RKO (cell line): ENCODE measurements at regions not wholly inside any gene's neighbourhood (a gene's known extent, or its start where the extent isn't known, plus 50 kb on each side); places are given as distances from the start of the nearest gene placed in this dataset.

Experiments used
- DNase-seq: peaks from one replicate; pipeline ENCODE4 v3.0.0-alpha.2; 2016; ENCODE audit warnings: low spot score

- DNase-seq: no peak
These were observed 52.0 kb upstream of the GRAMD1B start for GRCh38 chr11:123378096-123378495.

GRCh38 chr11:123377355-123377754 is 52.7 kb upstream of the GRAMD1B start:
- DNase-seq: no peak

GRCh38 chr11:123375832-123376231 is 54.2 kb upstream of the GRAMD1B start:
- DNase-seq: no peak

- no peak for DNase-seq
These were observed 55.5 kb upstream of the GRAMD1B start for GRCh38 chr11:123374622-123374968.

GRCh38 chr11:123373754-123374621 is 56.1 kb upstream of the GRAMD1B start:
- no peak for DNase-seq

- DNase-seq: no peak
These were observed 58.4 kb upstream of the GRAMD1B start for GRCh38 chr11:123371506-123372297.

- no peak for DNase-seq
These were observed 63.1 kb upstream of the GRAMD1B start for GRCh38 chr11:123366924-123367323.

- DNase-seq: no peak
These were observed 64.1 kb upstream of the GRAMD1B start for GRCh38 chr11:123365955-123366354.

- no peak for DNase-seq
These were observed 66.0 kb upstream of the GRAMD1B start for GRCh38 chr11:123364080-123364479.

- DNase-seq: no peak
These were observed 66.5 kb upstream of the GRAMD1B start for GRCh38 chr11:123363556-123363955.

GRCh38 chr11:123362941-123363340 is 67.1 kb upstream of the GRAMD1B start:
- no peak for DNase-seq

GRCh38 chr11:123362186-123362585 is 67.9 kb upstream of the GRAMD1B start:
- no peak for DNase-seq

- no peak for DNase-seq
These were observed 69.0 kb upstream of the GRAMD1B start for GRCh38 chr11:123361110-123361509.

- no peak for DNase-seq
These were observed 69.7 kb upstream of the GRAMD1B start for GRCh38 chr11:123360267-123360936.

GRCh38 chr11:123357990-123358827 is 71.9 kb upstream of the GRAMD1B start:
- DNase-seq: no peak

GRCh38 chr11:123357353-123357989 is 72.6 kb upstream of the GRAMD1B start:
- DNase-seq: no peak

GRCh38 chr11:123356539-123356938 is 73.5 kb upstream of the GRAMD1B start:
- no peak for DNase-seq

- DNase-seq: no peak
These were observed 75.6 kb upstream of the GRAMD1B start for GRCh38 chr11:123354371-123354975.

- DNase-seq: no peak
These were observed 78.7 kb upstream of the GRAMD1B start for GRCh38 chr11:123351375-123351774.

- DNase-seq: no peak
These were observed 80.7 kb upstream of the GRAMD1B start for GRCh38 chr11:123349382-123349781.

GRCh38 chr11:123344790-123345357 is 85.2 kb upstream of the GRAMD1B start:
- no peak for DNase-seq
